Sigmoid colon (tissue), 6 donors: ENCODE measurements at regions not wholly inside any gene's neighbourhood (a gene's known extent, or its start where the extent isn't known, plus 50 kb on each side); places are given as distances from the start of the nearest gene placed in this dataset.

Experiments used
- DNase-seq: peaks from one replicate; pipeline ENCODE4 v3.0.0-alpha.2; 2019
- H3K27ac ChIP-seq, 4 donors: fragments of 200-600 bp; sonication (generic); one replicate each; pipeline ENCODE4 v1.5.1; 2016 to 2019; ENCODE audit warnings: mild to moderate bottlenecking in 1 of 4
- H3K27me3 ChIP-seq, 3 donors: fragments of 200-600 bp; sonication (generic); one replicate each; pipeline ENCODE4 v1.5.1; 2019; ENCODE audit warnings: mild to moderate bottlenecking in 1 of 3
- H3K36me3 ChIP-seq, 4 donors: fragments of 200-600 bp; sonication (generic); one replicate each; pipeline ENCODE4 v1.5.1; 2016 to 2019
- H3K4me1 ChIP-seq, 4 donors: fragments of 200-600 bp; sonication (generic); one replicate each; pipeline ENCODE4 v1.5.1; 2017 to 2019
- H3K4me3 ChIP-seq, 4 donors: fragments of 200-600 bp; sonication (generic); one replicate each; pipeline ENCODE4 v1.5.1; 2017 to 2019; ENCODE audit warnings: mild to moderate bottlenecking in 2 of 4, moderate library complexity in 1 of 4
- H3K9me3 ChIP-seq, 4 donors: fragments of 200-600 bp in 3 of 4; sonication (generic) in 3 of 4; one replicate each; pipeline versions ENCODE4 v1.5.1 to v1.6.1; 2013 to 2019
- CTCF ChIP-seq, 4 experiments: fragments of 450-650 bp in 3 of 4; fragments of 200-600 bp in 1 of 4; IDR thresholded peaks; one replicate each; pipeline ENCODE4 v1.5.1; 2016 to 2019; ENCODE audit warnings: antibody characterized with exemption in 4 of 4, mild to moderate bottlenecking in 3 of 4, moderate library complexity in 2 of 4
- EP300 ChIP-seq, 4 donors: sonication (generic); formaldehyde crosslinking; IDR thresholded peaks; one replicate each; pipeline ENCODE4 v1.6.1; 2017; ENCODE audit warnings: antibody characterized with exemption in 4 of 4
- POLR2A ChIP-seq, 2 donors: fragments of 450-650 bp; IDR thresholded peaks; one replicate each; pipeline ENCODE4 v1.6.1; 2016; ENCODE audit warnings: antibody characterized with exemption in 2 of 2, mild to moderate bottlenecking in 2 of 2, moderate library complexity in 2 of 2
- POLR2AphosphoS5 ChIP-seq, 4 donors: sonication (generic); formaldehyde crosslinking; IDR thresholded peaks; one replicate each; pipeline ENCODE4 v1.6.1; 2017; ENCODE audit warnings: antibody characterized with exemption in 4 of 4
- WGBS, 2 donors: extraction: QIAGEN DNeasy Blood & Tissue Kit; methylation state at CpG; one replicate each; pipeline ENCODE4 v1.1.7; 2013; 5-methylcytosine and 5-hydroxymethylcytosine counted together
- intact Hi-C: fragments of 100-400 bp; cut with DNase I; formaldehyde crosslinking; loops from one replicate; pipeline ENCODE4 v1.15.1; 2023
- donor health status: healthy with polysubstance abuse.
- donor health status: healthy.

- WGBS, 2 donors: 69 to 80% methylated on average over 7 of the region's 7 CpGs
- H3K9me3 ChIP-seq: no peaks in the 10 kb centered on the region
- no peaks in the 10 kb centered on the region for H3K36me3 ChIP-seq
- no peaks in the 10 kb centered on the region for H3K27me3 ChIP-seq
- intact Hi-C loops: no loop called here
- TF ChIP-seq POLR2AphosphoS5 (IDR thresholded peaks at IDR 0.05) (no peak), EP300 (IDR thresholded peaks at IDR 0.05) (no peak), CTCF (IDR thresholded peaks at IDR 0.05) (no peak), POLR2A (IDR thresholded peaks at IDR 0.05) (no peak)
- H3K4me3 ChIP-seq: no peak overlapping the region
- H3K4me1 ChIP-seq: no peaks in the 10 kb centered on the region
- H3K27ac ChIP-seq: no peak overlapping the region
- DNase-seq: no peak
Observed at GRCh38 chr7:148521271-148521670, 69.3 kb upstream of the C7orf33 start.

GRCh38 chr7:148523550-148523949, 67.0 kb upstream of the C7orf33 start:
- no peaks in the 10 kb centered on the region for H3K4me1 ChIP-seq
- WGBS, 2 donors: 61 to 66% methylated on average over 4 of the region's 4 CpGs
- H3K27me3 ChIP-seq: no peaks in the 10 kb centered on the region
- H3K27ac ChIP-seq: no peak overlapping the region
- no peaks in the 10 kb centered on the region for H3K9me3 ChIP-seq
- DNase-seq: no peak
- TF ChIP-seq POLR2AphosphoS5 (IDR thresholded peaks at IDR 0.05) (no peak), EP300 (IDR thresholded peaks at IDR 0.05) (no peak), POLR2A (IDR thresholded peaks at IDR 0.05) (no peak), CTCF (IDR thresholded peaks at IDR 0.05) (no peak)
- no peaks in the 10 kb centered on the region for H3K36me3 ChIP-seq
- no peak overlapping the region for H3K4me3 ChIP-seq
- intact Hi-C loops: no loop called here

- Histone ChIP-seq H3K4me3 (no peak overlapping the region), H3K9me3 (no peaks in the 10 kb centered on the region), H3K27ac (no peak overlapping the region), H3K36me3 (no peaks in the 10 kb centered on the region), H3K27me3 (no peaks in the 10 kb centered on the region), H3K4me1 (no peaks in the 10 kb centered on the region)
- TF ChIP-seq POLR2AphosphoS5 (IDR thresholded peaks at IDR 0.05) (no peak), EP300 (IDR thresholded peaks at IDR 0.05) (no peak), CTCF (IDR thresholded peaks at IDR 0.05) (no peak), POLR2A (IDR thresholded peaks at IDR 0.05) (no peak)
- 12 to 57% methylated on average over 7 of the region's 7 CpGs for WGBS, 2 donors
- no peak for DNase-seq
- intact Hi-C loops: no loop called here
Observed at GRCh38 chr7:148524479-148525224, 65.9 kb upstream of the C7orf33 start.

- no peak for TF ChIP-seq EP300 (IDR thresholded peaks at IDR 0.05)
- no peak for TF ChIP-seq POLR2A (IDR thresholded peaks at IDR 0.05)
- peak in 3 of 4 experiments; percentile 36 to 41 (median 39) for TF ChIP-seq CTCF (IDR thresholded peaks at IDR 0.05)
- intact Hi-C loops: no loop called here
- WGBS, 2 donors: 23 to 37% methylated on average over 6 of the region's 6 CpGs
- Histone ChIP-seq H3K36me3 (no peaks in the 10 kb centered on the region), H3K27ac (no peak overlapping the region), H3K4me3 (no peak overlapping the region), H3K4me1 (no peaks in the 10 kb centered on the region), H3K27me3 (no peaks in the 10 kb centered on the region), H3K9me3 (no peaks in the 10 kb centered on the region)
- DNase-seq: peak; percentile 69
Observed at GRCh38 chr7:148527717-148528168, 62.8 kb upstream of the C7orf33 start.
